Cerebellar nuclear complex (tissue), 1 donor: ENCODE measurements at regions not wholly inside any gene's neighbourhood (a gene's known extent, or its start where the extent isn't known, plus 50 kb on each side); places are given as distances from the start of the nearest gene placed in this dataset.

ENCODE experiments used
- DNase-seq, 2 experiments: peaks; one replicate each; lab custom pipeline; 2025; lab: John Stamatoyannopoulos, UW

- DNase-seq, result no peak
These were observed 111.0 kb downstream of the CHST1 start for GRCh38 chr11:45554230-45554967.

DNA sequence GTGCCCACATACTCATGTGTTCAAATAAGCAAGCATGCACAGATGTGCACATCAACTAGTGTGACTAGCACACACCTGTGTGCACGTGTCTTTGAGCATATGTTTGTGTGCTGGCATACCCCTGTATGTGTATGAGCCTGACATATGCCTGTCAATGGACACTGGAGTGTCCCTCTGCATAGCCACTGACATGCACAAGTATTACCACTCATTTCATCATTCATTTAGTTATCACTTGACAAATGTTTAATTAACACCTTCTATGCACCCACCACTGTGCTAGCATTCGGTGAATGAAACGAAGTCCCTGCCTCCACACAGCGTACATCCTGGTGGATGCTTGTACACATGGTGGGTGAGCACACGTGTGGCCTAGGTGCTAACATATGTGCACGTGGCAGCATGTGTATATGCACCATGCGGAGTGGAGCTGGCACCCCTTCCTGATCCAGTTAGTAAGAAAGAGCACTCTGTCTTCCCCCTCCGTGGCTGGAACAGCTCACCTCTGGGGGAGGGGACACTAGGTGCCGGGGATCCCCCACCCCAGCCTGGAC is 112.0 kb downstream of the CHST1 start:
- DNase-seq, result no peak

- DNase-seq, result no peak
These were observed 114.2 kb downstream of the CHST1 start for GRCh38 chr11:45551191-45551713.

GRCh38 chr11:45549257-45549656 is 116.2 kb downstream of the CHST1 start:
- no peak for DNase-seq

- no peak for DNase-seq
These were observed 119.1 kb downstream of the CHST1 start for GRCh38 chr11:45546366-45546765.

GRCh38 chr11:45544826-45545225 is 120.6 kb downstream of the CHST1 start:
- DNase-seq, result no peak

- no peak for DNase-seq
These were observed 121.5 kb downstream of the CHST1 start for GRCh38 chr11:45543808-45544422.

GRCh38 chr11:45543081-45543480 is 122.3 kb downstream of the CHST1 start:
- no peak for DNase-seq

DNA sequence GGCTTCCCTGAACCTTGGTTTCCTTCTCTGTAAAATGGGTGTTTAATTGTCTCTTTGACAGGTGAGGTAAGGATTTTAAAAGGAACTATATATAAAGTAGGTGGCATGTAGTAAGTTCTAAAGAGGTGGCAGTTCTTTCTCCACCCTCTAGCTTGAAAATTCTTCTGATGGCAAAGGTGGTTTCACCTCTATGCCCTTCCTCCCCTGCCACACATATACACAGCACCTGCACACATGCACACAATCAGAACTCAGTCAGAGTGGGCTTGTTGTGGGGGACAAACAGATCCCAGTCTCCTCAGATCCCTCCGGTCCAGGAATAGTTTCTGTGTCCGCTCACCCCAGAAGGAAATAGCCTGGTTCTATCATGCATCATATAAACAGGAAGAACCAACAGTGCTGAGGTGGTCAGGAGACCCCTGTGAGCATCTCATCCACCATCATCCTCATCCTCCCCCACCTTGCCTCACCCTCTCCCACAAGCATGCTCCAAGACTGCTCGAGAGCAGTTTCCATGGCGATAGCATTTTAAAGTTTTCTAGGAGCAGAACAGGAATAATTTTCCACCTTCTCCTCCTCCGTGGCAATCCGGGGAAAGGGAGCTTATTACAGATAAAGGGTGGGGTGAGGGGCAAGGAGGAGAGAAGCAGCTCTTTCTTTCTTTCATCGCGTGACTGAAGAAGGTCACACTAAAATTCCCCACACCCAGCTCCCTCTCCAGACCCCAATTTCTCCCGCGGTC is 123.6 kb downstream of the CHST1 start:
- no peak for DNase-seq

DNA sequence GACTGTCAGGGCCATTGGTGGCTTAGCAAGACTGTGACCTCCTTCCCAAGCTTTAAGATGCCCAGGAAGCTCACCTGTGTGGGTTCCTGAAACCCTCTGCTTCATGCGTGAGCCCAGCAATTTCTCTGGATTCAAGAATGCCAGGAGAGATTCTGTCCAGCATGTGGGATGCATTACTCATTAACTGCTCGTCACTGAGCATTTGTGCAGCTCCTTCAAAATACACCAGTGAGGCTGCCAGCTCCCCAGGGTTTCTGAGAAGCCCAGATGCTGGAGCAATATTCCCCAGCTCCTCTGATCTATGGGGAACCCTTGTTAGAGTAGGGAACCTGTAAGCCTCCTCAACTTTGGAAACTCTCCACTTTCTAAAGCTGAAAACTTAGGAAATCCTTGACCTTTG is 126.5 kb downstream of the CHST1 start:
- no peak for DNase-seq

DNA sequence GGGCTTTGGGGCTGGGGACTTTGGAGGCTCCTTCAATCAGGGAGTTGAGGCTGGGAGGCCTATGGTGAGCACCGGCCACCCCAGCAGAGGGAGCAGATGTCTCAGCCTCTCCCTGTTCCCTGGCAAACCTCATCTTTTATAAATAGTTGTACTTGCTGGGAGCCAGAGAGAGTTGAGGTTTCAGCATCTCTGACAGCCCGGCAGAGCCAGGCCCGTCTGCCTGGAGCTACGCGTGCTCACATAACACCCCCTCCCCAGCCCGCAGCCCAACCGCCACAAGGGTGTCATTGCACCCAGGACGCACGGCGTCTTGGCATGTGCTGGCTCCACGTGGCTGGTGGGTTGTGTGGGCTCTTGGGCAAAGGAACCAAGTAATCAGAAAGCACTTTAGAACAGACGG is 127.1 kb downstream of the CHST1 start:
- no peak for DNase-seq

- DNase-seq, result no peak
These were observed 127.8 kb downstream of the CHST1 start for GRCh38 chr11:45537614-45538013.

- no peak for DNase-seq
These were observed 130.4 kb downstream of the CHST1 start for GRCh38 chr11:45535033-45535432.

- no peak for DNase-seq
These were observed 131.3 kb downstream of the CHST1 start for GRCh38 chr11:45534132-45534531.

DNA sequence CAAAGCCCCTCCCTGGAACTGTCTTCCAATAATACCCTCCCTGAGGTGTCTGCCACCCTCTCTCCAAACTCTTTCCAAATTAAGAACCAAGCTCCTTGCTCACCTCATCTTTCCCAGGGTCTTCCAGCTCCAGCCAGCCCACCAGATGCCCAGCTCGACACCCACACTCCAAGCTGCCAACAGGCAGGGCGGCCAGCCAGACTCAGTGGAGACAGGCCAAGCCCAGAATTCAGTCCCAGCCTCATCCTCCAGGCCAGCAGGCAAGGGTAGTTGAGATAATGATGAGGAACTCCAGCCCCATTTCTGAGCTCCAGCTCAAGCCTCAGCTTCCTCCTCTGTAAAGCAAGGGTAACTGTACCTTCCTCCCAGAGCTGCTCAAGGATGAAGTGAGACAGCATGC is 132.9 kb downstream of the CHST1 start:
- peak in 1 of 2 experiments; percentile 21 for DNase-seq

GRCh38 chr11:45530776-45531175 is 134.6 kb downstream of the CHST1 start:
- DNase-seq, result peak; percentile 30

- no peak for DNase-seq
These were observed 135.3 kb downstream of the CHST1 start for GRCh38 chr11:45530111-45530510.

DNA sequence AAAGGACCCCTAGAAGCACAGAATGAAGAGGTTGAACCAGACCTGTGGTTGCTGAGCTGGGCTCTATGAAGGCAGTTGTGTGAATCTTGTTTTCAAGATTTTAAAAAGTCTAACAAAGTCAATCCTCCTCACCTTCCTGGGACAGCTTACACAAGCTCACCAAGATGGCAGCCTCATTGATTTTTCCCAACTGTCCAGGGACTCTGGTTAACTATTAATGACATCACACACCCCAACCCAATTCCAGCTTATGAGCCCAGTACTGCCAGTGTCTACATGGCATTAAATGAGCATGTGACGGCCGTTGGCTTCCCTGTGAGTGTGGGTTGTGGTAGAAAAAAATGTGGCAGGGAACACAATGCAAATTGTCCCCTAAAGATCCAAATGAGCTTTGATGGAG is 137.0 kb downstream of the CHST1 start:
- no peak for DNase-seq

DNA sequence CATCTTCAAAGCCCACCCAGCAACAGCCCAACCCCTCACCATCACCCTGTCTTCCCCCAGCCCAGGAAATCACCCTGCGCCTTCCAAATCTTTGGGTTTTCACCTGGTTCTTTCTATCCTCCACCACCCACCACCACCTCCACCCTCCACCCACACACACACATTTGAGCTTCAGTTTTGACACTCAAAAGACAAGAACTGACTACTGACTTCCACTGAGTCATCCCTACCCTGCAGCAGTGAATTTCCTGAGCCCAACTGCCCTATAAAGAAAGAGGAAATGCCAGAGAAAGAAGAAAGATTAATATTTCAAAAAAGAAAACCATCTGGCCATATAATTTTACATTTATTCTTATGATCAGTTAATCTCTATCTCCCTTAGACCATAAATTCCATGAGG is 137.5 kb downstream of the CHST1 start:
- no peak for DNase-seq

- no peak for DNase-seq
These were observed 140.0 kb downstream of the CHST1 start for GRCh38 chr11:45525393-45525792.

DNA sequence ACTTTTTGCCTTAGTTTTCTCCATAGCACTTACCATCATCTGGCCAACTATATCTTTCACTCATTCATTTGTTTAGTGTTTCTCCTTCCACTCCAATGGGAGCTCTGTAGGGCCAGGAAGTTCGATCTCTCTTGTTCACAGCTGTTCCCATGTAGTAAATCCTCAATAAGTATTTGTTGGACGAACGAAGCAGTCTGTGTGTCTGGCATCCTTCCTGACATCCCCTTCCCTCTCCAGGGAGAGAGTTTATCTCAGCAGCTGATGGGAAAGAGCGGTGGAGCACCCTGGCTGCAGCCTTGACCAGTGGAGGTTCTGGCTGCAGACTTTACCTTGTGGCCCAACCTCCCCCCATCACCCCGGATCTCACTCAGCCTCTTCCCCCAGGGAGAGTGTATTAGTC is 141.7 kb downstream of the CHST1 start:
- no peak for DNase-seq

- DNase-seq, result no peak
These were observed 146.4 kb downstream of the CHST1 start for GRCh38 chr11:45518833-45519535.
